Esophagus muscularis mucosa (tissue), 4 donors: ENCODE measurements at regions not wholly inside any gene's neighbourhood (a gene's known extent, or its start where the extent isn't known, plus 50 kb on each side); places are given as distances from the start of the nearest gene placed in this dataset.

Experiments
- DNase-seq: peaks from one replicate; pipeline ENCODE4 v3.0.0-alpha.2; 2017; ENCODE audit errors: extremely low spot score
- H3K27ac ChIP-seq, 4 donors: fragments of 200-600 bp; sonication (generic); replicated peaks in 1 of 4; 1 replicate in 3 of 4; 2 replicates in 1 of 4; pipeline ENCODE4 v1.5.1; 2016 to 2019; ENCODE audit warnings: mild to moderate bottlenecking in 1 of 4
- H3K27me3 ChIP-seq, 4 donors: fragments of 200-600 bp; sonication (generic); one replicate each; pipeline versions ENCODE4 v1.5.1 to v1.6.0; 2016 to 2019
- H3K36me3 ChIP-seq, 4 donors: fragments of 200-600 bp; sonication (generic); one replicate each; pipeline ENCODE4 v1.5.1; 2016 to 2019
- H3K4me1 ChIP-seq, 4 donors: fragments of 200-600 bp; sonication (generic); one replicate each; pipeline ENCODE4 v1.5.1; 2016 to 2019
- H3K4me3 ChIP-seq, 4 donors: fragments of 200-600 bp; sonication (generic); 1 replicate in 2 of 4; 2 replicates in 2 of 4; pipeline ENCODE4 v1.5.1; 2016 to 2019; ENCODE audit warnings: mild to moderate bottlenecking in 4 of 4, moderate library complexity in 1 of 4
- H3K9me3 ChIP-seq, 4 donors: fragments of 200-600 bp; sonication (generic); 1 replicate in 3 of 4; 2 replicates in 1 of 4; pipeline ENCODE4 v1.5.1; 2016 to 2019
- EP300 ChIP-seq: sonication (generic); formaldehyde crosslinking; IDR thresholded peaks from one replicate; pipeline ENCODE4 v1.6.1; 2017; ENCODE audit warnings: antibody characterized with exemption
- POLR2A ChIP-seq: fragments of 450-650 bp; IDR thresholded peaks from one replicate; pipeline ENCODE4 v1.6.1; 2017; ENCODE audit warnings: antibody characterized with exemption, moderate library complexity, mild to moderate bottlenecking, low read depth
- POLR2AphosphoS5 ChIP-seq, 2 donors: sonication (generic); formaldehyde crosslinking; IDR thresholded peaks; one replicate each; pipeline ENCODE4 v1.6.1; 2017; ENCODE audit warnings: antibody characterized with exemption in 2 of 2
- WGBS: methylation state at CpG from one replicate; pipeline ENCODE4 v1.1.5; 2018; 5-methylcytosine and 5-hydroxymethylcytosine counted together
- intact Hi-C: fragments of 100-400 bp; cut with DNase I; formaldehyde crosslinking; loops from one replicate; pipeline ENCODE4 v1.15.1; 2023
- TF ChIP-seq, protein P1 (sequence below), 3 experiments: fragments of 200-600 bp in 2 of 3; fragments of 450-650 bp in 1 of 3; sonication (generic) in 2 of 3; IDR thresholded peaks; one replicate each; pipeline ENCODE4 v1.5.1; 2017 to 2019; ENCODE audit warnings: antibody characterized with exemption in 3 of 3, mild to moderate bottlenecking in 2 of 3, moderate library complexity in 1 of 3

GRCh38 chr9:26264709-26265601, 586.7 kb upstream of the TUSC1 start:
- no peak overlapping the region for H3K4me3 ChIP-seq
- no peaks in the 10 kb centered on the region for H3K9me3 ChIP-seq
- H3K27ac ChIP-seq = no peak overlapping the region
- intact Hi-C loops = no loop called here
- no peak for DNase-seq
- 75% methylated on average over 1 of the region's 1 CpG for WGBS
- H3K27me3 ChIP-seq = no peaks in the 10 kb centered on the region
- TF ChIP-seq POLR2AphosphoS5 (IDR thresholded peaks at IDR 0.05) (no peak), EP300 (no peak), POLR2A (no peak)
- TF ChIP-seq, protein P1, sequence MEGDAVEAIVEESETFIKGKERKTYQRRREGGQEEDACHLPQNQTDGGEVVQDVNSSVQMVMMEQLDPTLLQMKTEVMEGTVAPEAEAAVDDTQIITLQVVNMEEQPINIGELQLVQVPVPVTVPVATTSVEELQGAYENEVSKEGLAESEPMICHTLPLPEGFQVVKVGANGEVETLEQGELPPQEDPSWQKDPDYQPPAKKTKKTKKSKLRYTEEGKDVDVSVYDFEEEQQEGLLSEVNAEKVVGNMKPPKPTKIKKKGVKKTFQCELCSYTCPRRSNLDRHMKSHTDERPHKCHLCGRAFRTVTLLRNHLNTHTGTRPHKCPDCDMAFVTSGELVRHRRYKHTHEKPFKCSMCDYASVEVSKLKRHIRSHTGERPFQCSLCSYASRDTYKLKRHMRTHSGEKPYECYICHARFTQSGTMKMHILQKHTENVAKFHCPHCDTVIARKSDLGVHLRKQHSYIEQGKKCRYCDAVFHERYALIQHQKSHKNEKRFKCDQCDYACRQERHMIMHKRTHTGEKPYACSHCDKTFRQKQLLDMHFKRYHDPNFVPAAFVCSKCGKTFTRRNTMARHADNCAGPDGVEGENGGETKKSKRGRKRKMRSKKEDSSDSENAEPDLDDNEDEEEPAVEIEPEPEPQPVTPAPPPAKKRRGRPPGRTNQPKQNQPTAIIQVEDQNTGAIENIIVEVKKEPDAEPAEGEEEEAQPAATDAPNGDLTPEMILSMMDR (IDR thresholded peaks at IDR 0.05) = no peak
- no peaks in the 10 kb centered on the region for H3K36me3 ChIP-seq
- H3K4me1 ChIP-seq = no peaks in the 10 kb centered on the region

DNA sequence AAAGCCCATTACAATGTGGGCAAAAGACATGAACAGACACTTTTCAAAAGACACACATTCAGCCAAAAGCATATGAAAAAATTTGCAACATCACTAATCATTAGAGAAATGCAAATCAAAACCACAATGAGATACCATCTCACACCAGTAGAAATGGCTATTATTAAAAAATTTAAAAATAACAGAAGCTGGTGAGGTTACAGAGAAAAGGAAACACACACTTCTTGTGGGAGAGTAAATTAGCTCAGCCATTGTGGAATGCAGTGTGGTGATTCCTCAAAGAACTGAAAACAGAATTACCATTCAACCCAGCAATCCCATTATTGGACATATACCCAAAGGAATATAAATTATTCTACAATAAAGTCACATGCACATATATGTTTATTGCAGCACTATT, 585.2 kb upstream of the TUSC1 start:
- DNase-seq = no peak
- TF ChIP-seq, protein P1 (IDR thresholded peaks at IDR 0.05) = no peak
- TF ChIP-seq POLR2A (no peak), EP300 (no peak), POLR2AphosphoS5 (IDR thresholded peaks at IDR 0.05) (no peak)
- Histone ChIP-seq H3K4me1 (no peaks in the 10 kb centered on the region), H3K9me3 (no peaks in the 10 kb centered on the region), H3K27ac (no peak overlapping the region), H3K27me3 (no peaks in the 10 kb centered on the region), H3K36me3 (no peaks in the 10 kb centered on the region), H3K4me3 (no peak overlapping the region)
- intact Hi-C loops = no loop called here

DNA sequence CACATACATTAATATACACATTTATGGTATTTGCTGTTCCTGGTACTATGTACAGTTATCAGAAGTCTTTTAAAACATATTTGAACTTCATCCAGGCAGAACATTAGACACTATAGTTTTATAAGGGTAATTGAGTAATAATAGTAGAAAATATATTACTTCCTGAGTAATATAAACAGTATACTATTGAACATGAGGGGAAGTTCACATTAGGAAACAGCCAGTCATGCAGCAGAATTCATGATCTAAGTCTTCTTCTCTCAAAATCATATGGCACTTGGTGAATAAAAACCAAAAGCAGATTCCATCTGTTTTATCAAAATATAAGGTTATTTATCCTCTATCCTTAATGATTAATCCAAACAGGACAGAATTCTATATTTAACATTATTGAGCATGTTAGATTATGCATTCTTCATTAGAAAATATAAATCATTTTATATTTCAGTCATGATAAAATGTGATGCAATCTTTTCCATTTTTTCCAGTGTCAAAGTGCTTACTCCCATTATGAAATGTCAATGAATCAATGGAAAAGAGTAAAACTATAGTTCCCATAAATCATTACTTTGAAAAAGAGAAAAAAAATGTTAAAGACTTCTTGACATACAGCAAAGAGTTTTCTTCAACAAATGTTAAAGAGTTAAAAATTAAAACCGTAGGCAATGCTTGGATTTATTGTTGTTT, 584.3 kb upstream of the TUSC1 start:
- H3K27me3 ChIP-seq = no peaks in the 10 kb centered on the region
- H3K27ac ChIP-seq = no peak overlapping the region
- DNase-seq = no peak
- no peak overlapping the region for H3K4me3 ChIP-seq
- H3K4me1 ChIP-seq = no peaks in the 10 kb centered on the region
- no peaks in the 10 kb centered on the region for H3K36me3 ChIP-seq
- no peak for TF ChIP-seq POLR2AphosphoS5 (IDR thresholded peaks at IDR 0.05)
- TF ChIP-seq, protein P1 (IDR thresholded peaks at IDR 0.05) = no peak
- no peak for TF ChIP-seq POLR2A
- no peak for TF ChIP-seq EP300
- intact Hi-C loops = no loop called here
- H3K9me3 ChIP-seq = no peaks in the 10 kb centered on the region
- 87% methylated on average over 1 of the region's 1 CpG for WGBS

- no peak for DNase-seq
- Histone ChIP-seq H3K9me3 (no peaks in the 10 kb centered on the region), H3K36me3 (no peaks in the 10 kb centered on the region), H3K4me1 (no peaks in the 10 kb centered on the region), H3K4me3 (no peak overlapping the region), H3K27me3 (no peaks in the 10 kb centered on the region), H3K27ac (no peak overlapping the region)
- 69% methylated on average over 3 of the region's 3 CpGs for WGBS
- TF ChIP-seq POLR2A (no peak), EP300 (no peak), POLR2AphosphoS5 (IDR thresholded peaks at IDR 0.05) (no peak)
- TF ChIP-seq, protein P1 (IDR thresholded peaks at IDR 0.05) = no peak
- intact Hi-C loops = no loop called here
Measured at GRCh38 chr9:26261503-26262330, 583.5 kb upstream of the TUSC1 start.
